ENCODE measurements at regions not wholly inside any gene's neighbourhood (a gene's known extent, or its start where the extent isn't known, plus 50 kb on each side); places are given as distances from the start of the nearest gene placed in this dataset.

GRCh38 chr10:111211241-111211640, 134.4 kb downstream of the ADRA2A start:
- TF ChIP-seq, protein P1, sequence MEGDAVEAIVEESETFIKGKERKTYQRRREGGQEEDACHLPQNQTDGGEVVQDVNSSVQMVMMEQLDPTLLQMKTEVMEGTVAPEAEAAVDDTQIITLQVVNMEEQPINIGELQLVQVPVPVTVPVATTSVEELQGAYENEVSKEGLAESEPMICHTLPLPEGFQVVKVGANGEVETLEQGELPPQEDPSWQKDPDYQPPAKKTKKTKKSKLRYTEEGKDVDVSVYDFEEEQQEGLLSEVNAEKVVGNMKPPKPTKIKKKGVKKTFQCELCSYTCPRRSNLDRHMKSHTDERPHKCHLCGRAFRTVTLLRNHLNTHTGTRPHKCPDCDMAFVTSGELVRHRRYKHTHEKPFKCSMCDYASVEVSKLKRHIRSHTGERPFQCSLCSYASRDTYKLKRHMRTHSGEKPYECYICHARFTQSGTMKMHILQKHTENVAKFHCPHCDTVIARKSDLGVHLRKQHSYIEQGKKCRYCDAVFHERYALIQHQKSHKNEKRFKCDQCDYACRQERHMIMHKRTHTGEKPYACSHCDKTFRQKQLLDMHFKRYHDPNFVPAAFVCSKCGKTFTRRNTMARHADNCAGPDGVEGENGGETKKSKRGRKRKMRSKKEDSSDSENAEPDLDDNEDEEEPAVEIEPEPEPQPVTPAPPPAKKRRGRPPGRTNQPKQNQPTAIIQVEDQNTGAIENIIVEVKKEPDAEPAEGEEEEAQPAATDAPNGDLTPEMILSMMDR (IDR thresholded peaks at IDR 0.05), result no peak
- no peak for TF ChIP-seq EZH2 (IDR thresholded peaks at IDR 0.05; ENCODE audit: borderline replicate concordance, insufficient read depth, low read depth, low read length, poor library complexity, severe bottlenecking)
